Natural killer cell (primary cell): ENCODE measurements at regions not wholly inside any gene's neighbourhood (a gene's known extent, or its start where the extent isn't known, plus 50 kb on each side); places are given as distances from the start of the nearest gene placed in this dataset.

Experiments
- ATAC-seq, 3 donors: fragments of 150-1000 bp in 2 of 3; fragments of 200-7000 bp in 1 of 3; cut with Tn5 transposase; 1 replicate in 1 of 3; 2 replicates in 2 of 3; pipeline ENCODE4 v1.10.0; 2021; ENCODE audit warnings: mild to moderate bottlenecking in 2 of 3, moderate library complexity in 2 of 3
- DNase-seq, 2 donors: peaks; one replicate each; pipeline versions ENCODE4 v3.0.0 to v3.0.0-alpha.2; 2013 to 2021; ENCODE audit warnings: mixed read lengths in 1 of 2
- H3K27ac ChIP-seq: one replicate; pipeline ENCODE4 v1.5.1; 2013; ENCODE audit warnings: mild to moderate bottlenecking, low read length
- H3K27me3 ChIP-seq: one replicate; pipeline ENCODE4 v1.6.1; 2013; ENCODE audit warnings: low read length; ENCODE audit not compliant: control insufficient read depth, insufficient read depth
- H3K36me3 ChIP-seq: one replicate; pipeline ENCODE4 v1.6.1; 2013; ENCODE audit warnings: low read length; ENCODE audit not compliant: control insufficient read depth, insufficient read depth
- H3K4me1 ChIP-seq: one replicate; pipeline ENCODE4 v1.6.1; 2013; ENCODE audit warnings: low read length; ENCODE audit not compliant: control insufficient read depth, insufficient read depth
- H3K4me3 ChIP-seq: one replicate; pipeline ENCODE4 v1.5.1; 2013; ENCODE audit warnings: low read length
- H3K9me3 ChIP-seq: one replicate; pipeline ENCODE4 v1.6.1; 2013; ENCODE audit warnings: low read length; ENCODE audit not compliant: control insufficient read depth, insufficient read depth
- H3K27ac Mint-ChIP-seq, 2 donors: one replicate each; pipeline ENCODE4 v1.8.0; 2022; ENCODE audit warnings: mild to moderate bottlenecking in 2 of 2, mixed read lengths in 2 of 2, moderate library complexity in 1 of 2
- H3K27me3 Mint-ChIP-seq, 2 donors: one replicate each; pipeline ENCODE4 v1.8.0; 2022; ENCODE audit warnings: low read depth in 2 of 2, mixed read lengths in 2 of 2
- H3K36me3 Mint-ChIP-seq: one replicate; pipeline ENCODE4 v1.8.0; 2022; ENCODE audit warnings: mixed read lengths
- H3K4me1 Mint-ChIP-seq, 2 donors: one replicate each; pipeline ENCODE4 v1.8.0; 2022; ENCODE audit warnings: mixed read lengths in 2 of 2
- H3K4me3 Mint-ChIP-seq: one replicate; pipeline ENCODE4 v1.8.0; 2022; ENCODE audit warnings: mild to moderate bottlenecking, moderate library complexity, mixed read lengths
- H3K9me3 Mint-ChIP-seq, 2 donors: one replicate each; pipeline ENCODE4 v1.8.0; 2022; ENCODE audit warnings: mixed read lengths in 2 of 2
- CTCF ChIP-seq: fragments of 200-600 bp; IDR thresholded peaks from one replicate; pipeline ENCODE4 v1.8.0; 2022; ENCODE audit warnings: antibody characterized with exemption
- WGBS: methylation state at CpG from one replicate; pipeline ENCODE4 v1.1.7; 2013; ENCODE audit warnings: missing lambda C conversion rate; ENCODE audit not compliant: insufficient coverage; 5-methylcytosine and 5-hydroxymethylcytosine counted together
- intact Hi-C: fragments of 100-400 bp; cut with micrococcal nuclease; formaldehyde crosslinking; loops from one replicate; pipeline ENCODE4 v1.14.2; 2022

GRCh38 chr10:93175490-93175889 lies 101.8 kb downstream of the CYP26A1 start:
- no peak overlapping the region for H3K27ac Mint-ChIP-seq
- no peak overlapping the region for H3K4me3 Mint-ChIP-seq
- Histone ChIP-seq H3K9me3 (no peaks in the 10 kb centered on the region), H3K4me3 (no peak overlapping the region), H3K4me1 (no peaks in the 10 kb centered on the region), H3K36me3 (no peaks in the 10 kb centered on the region), H3K27me3 (no peaks in the 10 kb centered on the region), H3K27ac (no peak overlapping the region)
- ATAC-seq (no peak), DNase-seq (no peak)
- no peaks in the 10 kb centered on the region for H3K4me1 Mint-ChIP-seq
- no peaks in the 10 kb centered on the region for H3K36me3 Mint-ChIP-seq
- WGBS, result 66% methylated on average over 6 of the region's 6 CpGs
- peaks cover 3 to 12% of the 10 kb centered on the region in 2 donors for H3K27me3 Mint-ChIP-seq
- TF ChIP-seq CTCF, result no peak
- peaks cover 0 to under 1% of the 10 kb centered on the region in 2 donors for H3K9me3 Mint-ChIP-seq
- intact Hi-C loops, result no loop called here

- peaks cover 3 to 12% of the 10 kb centered on the region in 2 donors for H3K27me3 Mint-ChIP-seq
- H3K4me3 Mint-ChIP-seq, result no peak overlapping the region
- H3K9me3 Mint-ChIP-seq, result no peaks in the 10 kb centered on the region
- H3K4me1 Mint-ChIP-seq, result no peaks in the 10 kb centered on the region
- DNase-seq, result no peak
- no peak for ATAC-seq
- Histone ChIP-seq H3K27ac (no peak overlapping the region), H3K36me3 (no peaks in the 10 kb centered on the region), H3K4me1 (no peaks in the 10 kb centered on the region), H3K9me3 (no peaks in the 10 kb centered on the region), H3K4me3 (no peak overlapping the region), H3K27me3 (no peaks in the 10 kb centered on the region)
- H3K27ac Mint-ChIP-seq, result no peak overlapping the region
- intact Hi-C loops, result no loop called here
- no peak for TF ChIP-seq CTCF
- no peaks in the 10 kb centered on the region for H3K36me3 Mint-ChIP-seq
Measured at GRCh38 chr10:93177511-93177910, 103.8 kb downstream of the CYP26A1 start.

GRCh38 chr10:93178226-93178625 lies 104.5 kb downstream of the CYP26A1 start:
- no peaks in the 10 kb centered on the region for H3K36me3 Mint-ChIP-seq
- no peak overlapping the region for H3K27ac Mint-ChIP-seq
- Histone ChIP-seq H3K36me3 (no peaks in the 10 kb centered on the region), H3K9me3 (no peaks in the 10 kb centered on the region), H3K27me3 (no peaks in the 10 kb centered on the region), H3K4me1 (no peaks in the 10 kb centered on the region), H3K4me3 (no peak overlapping the region), H3K27ac (no peak overlapping the region)
- no peak overlapping the region for H3K4me3 Mint-ChIP-seq
- intact Hi-C loops, result no loop called here
- peaks cover 3 to 12% of the 10 kb centered on the region in 2 donors for H3K27me3 Mint-ChIP-seq
- no peaks in the 10 kb centered on the region for H3K9me3 Mint-ChIP-seq
- TF ChIP-seq CTCF, result no peak
- ATAC-seq (no peak), DNase-seq (no peak)
- H3K4me1 Mint-ChIP-seq, result no peaks in the 10 kb centered on the region

GRCh38 chr10:93180482-93180931 lies 106.8 kb downstream of the CYP26A1 start:
- Mint-ChIP-seq H3K4me1 (no peaks in the 10 kb centered on the region), H3K27me3 (peaks cover 3 to 12% of the 10 kb centered on the region in 2 donors), H3K4me3 (no peak overlapping the region), H3K36me3 (no peaks in the 10 kb centered on the region), H3K9me3 (no peaks in the 10 kb centered on the region), H3K27ac (no peak overlapping the region)
- Histone ChIP-seq H3K4me1 (no peaks in the 10 kb centered on the region), H3K4me3 (no peak overlapping the region), H3K27me3 (no peaks in the 10 kb centered on the region), H3K27ac (no peak overlapping the region), H3K36me3 (no peaks in the 10 kb centered on the region), H3K9me3 (no peaks in the 10 kb centered on the region)
- no peak for TF ChIP-seq CTCF
- DNase-seq, result no peak
- 89% methylated on average over 14 of the region's 14 CpGs for WGBS
- intact Hi-C loops, result no loop called here
- no peak for ATAC-seq
